GM19035 (cell line): ENCODE measurements at regions not wholly inside any gene's neighbourhood (a gene's known extent, or its start where the extent isn't known, plus 50 kb on each side); places are given as distances from the start of the nearest gene placed in this dataset.

Source experiments
- ATAC-seq: cut with Tn5 transposase; IDR thresholded peaks from one replicate; pipeline ENCODE4 v1.9.1; 2021; ENCODE audit not compliant: unreplicated experiment

DNA sequence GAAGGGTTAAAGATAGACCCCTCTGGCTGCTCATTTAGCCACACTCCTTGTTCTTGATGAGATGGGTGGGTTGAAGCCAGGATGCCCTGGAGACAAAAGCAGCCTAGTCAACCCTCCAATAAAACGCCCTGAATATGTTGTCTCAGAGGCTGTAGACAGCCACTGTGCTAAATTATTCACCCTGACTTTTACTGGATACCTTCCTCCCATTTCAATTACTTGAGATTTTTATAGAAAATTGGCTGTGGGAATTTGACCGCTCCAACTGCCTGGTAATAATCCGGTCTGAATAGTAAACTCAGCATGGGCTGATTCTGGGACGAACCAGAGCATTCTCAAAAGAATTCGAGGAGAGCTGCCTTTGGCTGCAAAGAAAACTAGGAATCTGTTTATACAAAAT, 104.2 kb downstream of the SNX18 start:
- ATAC-seq: no peak

DNA sequence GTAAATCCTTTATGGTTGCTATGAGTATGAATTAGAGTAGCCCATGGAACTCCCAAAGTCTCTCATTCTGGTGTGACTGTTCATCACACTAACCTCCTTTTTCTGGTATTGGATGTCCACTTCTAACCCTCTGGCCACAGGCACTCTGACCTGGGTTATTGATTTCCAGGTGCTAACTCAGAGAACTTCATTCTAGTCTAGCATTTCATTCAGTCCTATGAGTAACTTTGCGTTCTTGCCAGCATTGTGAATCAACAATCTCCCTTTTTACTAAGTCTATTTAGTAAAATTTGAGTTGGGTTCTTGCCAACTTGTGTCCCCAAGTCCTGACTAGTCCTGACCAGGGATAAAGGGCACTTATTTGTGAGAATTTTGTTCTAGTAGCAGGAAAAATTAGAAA, 103.5 kb downstream of the SNX18 start:
- no peak for ATAC-seq

DNA sequence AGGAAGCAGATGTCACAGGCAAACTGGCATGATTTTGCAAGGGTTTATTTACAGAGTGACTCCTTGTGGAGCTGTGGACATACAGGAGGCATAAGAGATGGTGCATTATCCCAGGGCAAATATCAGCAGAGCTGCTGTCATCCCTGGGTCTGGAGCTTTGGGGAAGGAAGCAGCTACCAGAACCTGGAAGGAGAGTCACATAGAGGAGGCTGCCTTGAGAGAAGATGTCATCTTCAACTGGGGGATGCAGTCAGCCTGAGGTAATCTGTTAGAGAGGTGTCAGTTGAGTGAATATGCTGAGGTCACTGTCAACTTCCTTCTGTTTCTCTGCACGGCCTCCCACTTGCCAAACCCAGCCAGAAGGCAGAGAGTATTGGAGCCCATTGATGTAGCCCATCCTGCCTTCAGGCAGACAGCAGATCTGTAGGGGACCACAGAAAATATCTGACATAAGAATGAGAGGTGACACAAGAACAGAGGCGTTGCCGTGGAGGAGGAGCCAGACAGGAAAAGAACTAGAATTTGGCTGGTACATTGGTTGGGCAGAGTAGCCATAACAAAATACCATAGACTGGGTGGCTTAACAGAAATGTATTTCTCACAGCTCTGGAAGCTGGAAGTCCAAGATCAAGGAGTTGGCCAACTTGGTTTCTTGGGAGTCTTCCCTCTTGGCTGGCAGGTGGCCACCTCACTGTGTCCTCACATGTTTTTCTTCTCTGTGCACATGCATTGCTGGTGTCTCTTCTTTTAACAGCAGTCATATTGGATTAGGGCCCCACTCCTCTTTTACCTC, 102.8 kb downstream of the SNX18 start:
- no peak for ATAC-seq

DNA sequence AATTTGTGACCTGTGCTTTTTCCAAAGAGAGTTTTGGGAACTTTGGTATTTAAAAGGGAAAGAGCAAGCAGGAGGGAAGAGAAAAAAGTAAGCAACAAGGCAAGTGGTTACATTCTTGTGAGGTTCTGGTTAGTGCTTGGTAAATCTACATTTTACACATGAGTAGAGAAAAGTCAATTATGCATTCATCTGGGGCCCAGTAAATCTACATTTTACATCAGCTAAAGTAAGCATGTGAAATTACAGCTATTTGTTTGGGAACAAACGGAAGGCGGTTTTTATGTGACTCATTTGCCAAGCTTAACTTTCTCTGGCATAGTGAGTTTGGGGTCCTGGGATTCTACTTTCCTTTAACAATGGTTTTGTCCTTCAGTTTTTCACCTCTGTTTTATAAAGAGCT, 102.2 kb downstream of the SNX18 start:
- no peak for ATAC-seq

DNA sequence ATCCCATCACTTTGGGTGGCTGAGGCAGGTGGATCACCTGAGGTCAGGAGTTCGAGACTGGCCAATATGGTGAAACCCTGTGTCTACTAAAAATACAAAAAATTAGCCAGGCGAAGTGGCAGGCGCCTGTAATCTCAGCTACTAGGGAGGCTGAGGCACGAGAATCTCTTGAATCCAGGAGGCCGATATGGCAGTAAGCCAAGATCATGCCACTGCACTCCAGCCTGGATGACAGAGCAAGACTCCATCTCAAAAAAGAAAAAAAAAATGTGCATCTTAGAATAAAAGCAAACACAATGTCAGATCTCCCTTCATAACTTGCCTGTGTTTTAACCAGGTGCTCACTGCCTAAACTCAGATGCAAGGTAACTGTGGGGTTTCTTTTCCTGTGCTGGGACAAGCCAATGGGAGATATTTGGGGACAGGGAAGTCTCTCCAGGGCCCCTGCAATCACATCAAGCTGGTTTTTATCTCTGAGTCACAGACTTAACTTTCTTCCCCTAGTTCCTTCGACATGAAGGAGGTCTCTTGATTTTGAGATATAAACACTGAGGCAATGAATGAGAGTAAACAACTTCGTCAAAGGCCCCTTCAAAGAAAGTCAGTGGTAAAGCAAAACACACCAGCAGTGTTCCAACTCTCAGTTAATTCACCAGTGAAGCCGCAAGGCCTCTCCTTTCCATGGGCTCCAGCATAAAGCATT, 99.1 kb downstream of the SNX18 start:
- ATAC-seq: no peak

DNA sequence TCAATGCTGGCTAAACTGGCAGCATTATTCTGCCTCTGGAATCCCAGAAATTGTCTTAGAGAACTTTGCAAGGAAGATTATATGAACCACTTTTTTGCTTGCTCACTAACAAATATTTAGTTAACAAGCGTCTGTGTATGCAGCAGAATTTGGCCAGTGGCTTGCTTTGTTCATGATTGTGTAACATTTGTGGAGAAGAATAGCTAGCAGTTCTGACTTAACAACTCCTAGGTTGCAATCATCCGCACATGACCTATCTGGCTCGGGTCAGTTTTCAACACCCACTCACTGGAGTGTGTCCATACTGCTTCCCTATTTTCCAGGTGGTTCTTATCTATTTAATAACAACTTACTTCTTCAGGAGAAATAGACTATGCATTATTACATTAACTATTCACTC, 98.5 kb downstream of the SNX18 start:
- no peak for ATAC-seq

DNA sequence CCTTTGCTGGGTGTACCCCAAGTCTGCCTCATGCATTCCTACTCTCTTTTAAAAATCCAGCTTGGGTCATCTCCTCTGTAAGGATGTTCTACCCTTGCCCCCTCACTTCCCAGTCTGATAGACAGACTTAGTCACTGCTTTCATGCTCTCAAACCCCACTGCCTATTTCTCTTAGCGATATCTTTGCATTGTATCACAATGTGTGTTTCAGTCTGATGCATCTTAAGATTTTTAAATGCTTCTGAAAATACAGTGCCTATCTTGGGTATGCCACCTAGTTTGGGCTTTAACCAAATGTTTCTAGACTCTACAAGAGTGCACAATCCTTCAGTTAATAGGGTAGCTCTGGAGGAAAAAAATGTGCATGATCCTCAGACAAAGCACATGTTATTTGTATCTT, 97.8 kb downstream of the SNX18 start:
- no peak for ATAC-seq

DNA sequence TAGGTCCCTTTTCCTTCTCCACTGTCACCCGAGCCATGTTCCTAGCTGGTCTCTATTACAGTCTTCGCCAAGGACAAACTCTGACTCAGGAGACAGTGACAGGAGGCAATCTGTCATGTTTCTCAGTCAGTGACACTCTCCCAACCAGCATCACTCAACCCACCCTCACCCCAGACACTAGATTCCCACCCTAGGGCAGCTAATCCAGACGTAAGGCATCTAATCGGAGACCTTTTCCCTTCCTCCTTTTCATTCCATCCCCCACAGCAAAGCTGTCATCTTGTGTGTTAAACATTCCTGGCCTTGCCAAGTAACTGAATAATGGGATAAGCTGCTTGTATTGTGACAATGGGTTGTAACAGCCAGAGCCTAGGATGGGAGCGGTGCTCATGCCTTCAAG, 95.2 kb downstream of the SNX18 start:
- ATAC-seq: no peak

DNA sequence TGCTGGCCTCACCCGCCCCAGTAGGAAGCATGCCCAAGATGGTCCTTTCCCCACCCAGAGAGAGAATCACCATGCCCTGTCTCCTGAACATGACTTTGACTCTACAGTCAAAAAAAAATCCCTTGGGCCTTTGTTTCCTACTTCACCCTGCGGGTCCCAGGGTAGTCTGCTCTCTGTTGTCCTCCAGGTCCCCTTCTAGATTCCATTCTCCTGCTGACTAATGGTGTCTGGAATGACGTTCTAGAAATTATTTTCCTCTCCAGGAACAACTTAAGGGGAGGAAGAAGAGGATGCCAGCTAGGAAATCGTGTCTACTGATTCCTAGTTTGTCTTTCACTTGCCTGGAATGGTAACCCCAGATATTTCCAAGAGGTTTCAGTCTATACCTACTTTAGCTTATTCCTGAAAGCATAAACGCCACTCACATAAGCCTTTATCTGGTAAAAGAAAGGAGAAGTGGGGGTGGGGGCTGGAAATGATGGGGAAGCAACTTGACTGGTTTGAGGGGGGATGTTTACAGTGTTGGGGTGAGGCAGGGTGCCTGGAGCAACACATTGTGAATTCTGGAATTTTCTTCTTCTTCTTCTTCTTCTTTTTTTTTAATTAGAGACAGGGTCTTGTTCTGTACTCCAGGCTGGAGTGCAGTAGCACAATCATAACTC, 93.9 kb downstream of the SNX18 start:
- ATAC-seq: no peak

DNA sequence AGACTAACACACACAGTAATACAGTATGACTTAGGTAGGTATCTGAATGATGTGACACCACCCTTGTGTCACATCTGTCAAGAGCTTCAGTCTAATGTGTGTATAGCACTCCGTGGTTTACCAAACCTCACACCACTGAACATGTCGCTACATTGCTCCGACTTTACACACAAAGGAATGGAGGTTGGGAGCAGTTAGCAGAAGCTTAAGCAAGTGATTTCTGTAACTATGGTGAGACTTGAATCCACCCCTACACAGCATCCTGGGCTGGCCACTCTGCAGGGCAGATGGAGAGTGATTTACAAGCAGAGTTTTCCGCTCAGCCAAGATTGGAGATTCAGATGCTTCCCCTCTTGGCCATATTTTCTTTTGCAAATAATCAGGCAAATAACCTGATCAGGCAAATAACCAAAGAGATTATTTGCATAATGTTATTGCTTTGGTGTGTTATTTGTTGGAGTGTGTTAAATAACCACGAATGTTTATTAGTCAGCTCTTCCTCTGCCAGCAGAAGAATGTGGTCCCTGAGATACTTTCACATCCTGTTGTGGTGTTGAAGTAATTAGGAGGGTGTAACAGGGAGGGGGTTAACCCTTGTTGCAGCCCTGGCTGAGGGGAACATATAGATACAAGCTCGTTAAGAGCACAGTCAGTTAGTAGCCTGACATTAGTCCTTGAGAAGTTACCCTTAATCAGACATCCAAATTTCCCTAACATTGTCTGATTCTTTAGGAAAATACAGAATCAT, 92.8 kb downstream of the SNX18 start:
- peak; percentile 95 for ATAC-seq

DNA sequence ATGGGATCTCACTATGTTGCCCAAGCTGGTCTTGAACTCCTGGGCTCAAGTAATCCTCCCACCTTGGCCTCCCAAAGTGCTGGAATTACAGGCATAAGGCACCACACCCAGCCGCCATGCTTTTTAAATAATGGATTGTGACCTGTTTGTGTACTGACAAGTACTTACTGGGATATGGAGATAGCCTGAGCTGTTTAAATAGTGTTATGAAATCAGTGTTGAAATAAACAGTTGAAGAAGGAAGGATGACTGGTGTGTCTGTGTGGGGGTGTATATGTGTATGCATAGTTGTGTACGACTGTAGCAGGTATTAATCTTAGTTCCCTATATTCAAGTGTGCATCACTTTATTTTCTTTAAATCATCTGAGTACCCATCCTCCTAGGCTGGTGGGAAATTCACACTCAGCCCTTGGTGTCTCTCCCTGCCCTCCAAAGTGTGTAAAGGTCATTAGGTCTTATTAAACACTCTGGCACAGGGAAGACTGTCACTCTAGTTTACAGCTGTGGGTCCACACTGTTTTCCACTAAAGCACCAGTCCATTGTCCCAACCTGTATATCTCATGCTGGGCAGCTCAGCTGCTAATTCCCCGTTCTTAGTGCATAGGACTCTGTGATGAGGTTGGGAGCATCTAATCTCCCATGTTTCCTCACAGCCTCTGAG, 91.0 kb downstream of the SNX18 start:
- ATAC-seq: no peak

DNA sequence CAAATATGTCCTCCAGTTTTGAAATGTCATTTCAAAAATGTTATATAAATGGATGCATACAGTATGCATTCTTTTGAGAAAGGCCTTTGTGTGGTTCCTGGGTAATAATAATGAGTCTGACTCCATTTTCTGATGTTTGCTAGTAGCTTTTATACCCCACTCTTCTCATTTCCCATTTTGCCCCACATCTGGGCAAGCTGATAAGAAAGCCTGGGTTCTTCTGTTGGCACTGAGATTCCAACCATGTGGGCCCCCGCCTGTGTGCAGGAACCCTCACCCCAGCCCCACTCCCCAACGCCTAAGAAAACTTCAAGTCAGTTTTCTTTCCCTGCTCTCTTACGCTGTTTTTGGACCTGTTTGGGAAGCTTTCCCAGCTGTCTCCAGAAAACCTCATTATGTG, 89.4 kb downstream of the SNX18 start:
- no peak for ATAC-seq

DNA sequence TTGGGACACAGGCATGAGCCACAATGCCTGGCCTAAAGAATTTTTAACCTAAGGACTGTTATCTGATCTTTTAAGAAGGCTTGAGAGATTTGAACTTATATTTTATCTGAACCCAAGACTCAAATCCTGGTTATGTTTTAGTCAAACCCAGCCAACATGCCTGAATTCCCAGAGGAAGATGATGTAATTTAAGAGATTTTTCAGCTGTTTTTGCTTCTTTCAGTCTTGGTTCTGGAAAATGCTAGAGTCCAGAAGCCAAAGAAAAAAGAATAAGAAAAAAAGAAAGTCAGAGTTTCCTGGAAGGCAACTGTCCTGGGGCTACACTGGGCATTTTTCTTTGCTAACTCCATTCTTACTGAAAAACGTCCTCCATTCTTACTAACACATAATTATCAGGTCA, 85.8 kb downstream of the SNX18 start:
- no peak for ATAC-seq

DNA sequence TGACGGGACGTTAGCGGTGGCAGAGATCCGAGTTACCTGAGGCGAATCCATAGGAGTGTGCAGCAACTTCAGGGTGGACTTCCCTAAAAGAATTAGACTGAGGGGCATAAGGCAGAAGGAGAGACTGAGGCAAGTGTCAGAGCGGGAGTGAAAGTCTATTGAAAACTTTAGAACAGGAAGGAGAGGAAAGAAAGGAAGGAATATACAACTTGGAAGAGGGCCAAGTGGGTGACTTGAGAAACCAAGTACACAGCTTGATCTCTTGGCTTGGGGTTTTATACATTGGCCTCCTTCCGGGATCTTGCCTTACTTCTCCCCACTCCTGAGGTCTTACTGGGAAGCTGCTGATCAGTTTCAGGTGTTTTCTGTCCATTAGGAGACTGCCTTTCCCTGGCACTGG, 84.9 kb downstream of the SNX18 start:
- no peak for ATAC-seq

DNA sequence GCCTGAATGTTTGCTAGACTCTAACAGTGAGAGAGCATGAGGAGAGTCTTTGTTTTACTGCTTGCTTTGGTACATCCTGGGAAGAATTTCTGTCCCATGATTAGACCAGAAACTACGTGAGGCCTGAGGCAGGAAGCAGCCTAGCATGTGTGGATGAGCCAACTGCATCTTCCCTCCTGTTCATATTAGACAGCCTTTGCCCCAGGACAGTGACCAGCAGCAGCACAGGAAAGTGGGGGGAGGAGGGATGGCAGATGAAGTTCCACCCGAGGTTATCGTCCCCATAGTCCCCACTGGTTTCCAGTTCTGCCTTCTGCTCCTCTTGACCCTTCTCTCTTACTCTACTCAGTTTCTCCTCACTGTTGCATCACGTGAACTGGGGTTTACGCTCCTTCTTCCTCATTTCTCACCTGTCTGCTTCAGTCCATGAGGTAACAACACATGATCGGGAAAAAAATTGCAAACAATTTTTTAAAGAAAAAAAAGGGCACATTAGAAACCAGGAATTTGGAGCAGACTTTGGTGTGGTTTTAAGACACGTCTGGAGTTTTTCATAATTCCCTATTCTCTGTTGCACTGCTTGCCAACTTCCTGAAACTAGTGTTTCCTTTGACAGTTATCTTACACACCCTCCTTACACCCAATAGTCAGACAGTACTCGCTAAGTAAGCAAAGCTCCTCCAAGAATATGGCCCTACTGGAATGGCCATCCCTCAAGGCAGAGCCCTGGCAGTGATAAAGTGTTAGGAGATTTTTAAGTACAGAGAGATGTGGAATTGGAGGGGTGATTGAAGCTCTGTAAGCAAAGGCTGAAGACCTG, 84.1 kb downstream of the SNX18 start:
- no peak for ATAC-seq
